WTC11 (cell line): ENCODE measurements at regions not wholly inside any gene's neighbourhood (a gene's known extent, or its start where the extent isn't known, plus 50 kb on each side); places are given as distances from the start of the nearest gene placed in this dataset.

ENCODE experiments used
- ATAC-seq: fragments of 200-7000 bp; cut with Tn5 transposase; 2 replicates; pipeline ENCODE4 v1.10.0; 2021; ENCODE audit warnings: mild to moderate bottlenecking, moderate library complexity
- CTCF ChIA-PET: fragments of 300-600 bp; sonication (Branson Sonifier 250); formaldehyde crosslinking; loops from one replicate; lab custom pipeline; 2021; ENCODE audit warnings: antibody characterized with exemption; lab: Charles Lee
- POLR2A ChIA-PET: fragments of 350-600 bp; sonication (Branson Sonifier 250); formaldehyde crosslinking; loops from one replicate; lab custom pipeline; 2021; ENCODE audit warnings: antibody characterized with exemption; lab: Charles Lee
- DNase-seq: peaks from one replicate; pipeline ENCODE4 v3.0.0; 2021; ENCODE audit warnings: low spot score
- H3K27ac Mint-ChIP-seq: 2 replicates; pipeline ENCODE4 v1.8.0; 2021; ENCODE audit warnings: mixed read lengths
- H3K27me3 Mint-ChIP-seq: 2 replicates; pipeline ENCODE4 v1.8.0; 2021; ENCODE audit warnings: low read depth, mild to moderate bottlenecking, moderate library complexity, mixed read lengths
- H3K36me3 Mint-ChIP-seq: 2 replicates; pipeline ENCODE4 v1.8.0; 2021; ENCODE audit warnings: mixed read lengths
- H3K4me1 Mint-ChIP-seq: 2 replicates; pipeline ENCODE4 v1.8.0; 2022; ENCODE audit warnings: mixed read lengths
- H3K4me3 Mint-ChIP-seq: 2 replicates; pipeline ENCODE4 v1.8.0; 2021; ENCODE audit warnings: mild to moderate bottlenecking, moderate library complexity, mixed read lengths
- H3K9me3 Mint-ChIP-seq: 2 replicates; pipeline ENCODE4 v1.8.0; 2021; ENCODE audit warnings: mixed read lengths
- GABPB1 ChIP-seq: sonication (generic); formaldehyde crosslinking; IDR thresholded peaks from 2 replicates; pipeline ENCODE4 v1.8.1; 2023; ENCODE audit warnings: mild to moderate bottlenecking, missing genetic modification reagents
- GTF2I ChIP-seq: fragments of 250-450 bp; sonication (Bioruptor Pico); conservative IDR thresholded peaks from 2 replicates; pipeline ENCODE4 v1.4.0; 2021; ENCODE audit warnings: mild to moderate bottlenecking
- JUN ChIP-seq: sonication (generic); formaldehyde crosslinking; IDR thresholded peaks from 2 replicates; pipeline ENCODE4 v1.8.0; 2023; ENCODE audit warnings: mild to moderate bottlenecking, missing genetic modification reagents
- NFATC4 ChIP-seq: fragments of 250-450 bp; sonication (Bioruptor Pico); IDR thresholded peaks from 2 replicates; pipeline ENCODE4 v1.9.0; 2021; ENCODE audit warnings: mild to moderate bottlenecking
- NFE2L1 ChIP-seq: sonication (generic); formaldehyde crosslinking; IDR thresholded peaks from 2 replicates; pipeline ENCODE4 v1.8.1; 2023; ENCODE audit warnings: missing genetic modification reagents
- OVOL2 ChIP-seq: fragments of 250-450 bp; sonication (Bioruptor Pico); IDR thresholded peaks from 2 replicates; pipeline ENCODE4 v1.9.0; 2021; ENCODE audit warnings: mild to moderate bottlenecking, borderline replicate concordance
- RELA ChIP-seq: sonication (generic); formaldehyde crosslinking; IDR thresholded peaks from 2 replicates; pipeline ENCODE4 v1.8.1; 2022; ENCODE audit warnings: missing genetic modification reagents, mild to moderate bottlenecking, borderline replicate concordance
- TEAD1 ChIP-seq: sonication (generic); formaldehyde crosslinking; IDR thresholded peaks from 2 replicates; pipeline ENCODE4 v1.8.0; 2022; ENCODE audit warnings: mild to moderate bottlenecking, missing genetic modification reagents
- ZNF121 ChIP-seq: sonication (generic); formaldehyde crosslinking; IDR thresholded peaks from 2 replicates; pipeline ENCODE4 v1.8.0; 2023; ENCODE audit warnings: missing genetic modification reagents
- ZNF671 ChIP-seq: fragments of 250-450 bp; sonication (Bioruptor Pico); IDR thresholded peaks from 2 replicates; pipeline ENCODE4 v1.8.0; 2021; ENCODE audit warnings: mild to moderate bottlenecking
- TF ChIP-seq, protein P1 (sequence below): fragments of 250-450 bp; sonication (Bioruptor Pico); IDR thresholded peaks from 2 replicates; pipeline ENCODE4 v1.9.0; 2021; ENCODE audit warnings: mild to moderate bottlenecking, borderline replicate concordance
- TF ChIP-seq, protein P2 (sequence below): sonication (generic); formaldehyde crosslinking; IDR thresholded peaks from 2 replicates; pipeline ENCODE4 v1.8.1; 2023; ENCODE audit warnings: mild to moderate bottlenecking, missing genetic modification reagents
- TF ChIP-seq, protein P3 (sequence below): sonication (generic); formaldehyde crosslinking; conservative IDR thresholded peaks from 2 replicates; pipeline ENCODE4 v1.8.1; 2022; ENCODE audit warnings: mild to moderate bottlenecking, missing genetic modification reagents
- TF ChIP-seq, protein P4 (sequence below): sonication (generic); formaldehyde crosslinking; IDR thresholded peaks from 2 replicates; pipeline ENCODE4 v1.8.0; 2023; ENCODE audit warnings: missing genetic modification reagents
- TF ChIP-seq, protein P5 (sequence below): sonication (generic); formaldehyde crosslinking; IDR thresholded peaks from 2 replicates; pipeline ENCODE4 v1.8.1; 2023; ENCODE audit warnings: mild to moderate bottlenecking, missing genetic modification reagents

DNA sequence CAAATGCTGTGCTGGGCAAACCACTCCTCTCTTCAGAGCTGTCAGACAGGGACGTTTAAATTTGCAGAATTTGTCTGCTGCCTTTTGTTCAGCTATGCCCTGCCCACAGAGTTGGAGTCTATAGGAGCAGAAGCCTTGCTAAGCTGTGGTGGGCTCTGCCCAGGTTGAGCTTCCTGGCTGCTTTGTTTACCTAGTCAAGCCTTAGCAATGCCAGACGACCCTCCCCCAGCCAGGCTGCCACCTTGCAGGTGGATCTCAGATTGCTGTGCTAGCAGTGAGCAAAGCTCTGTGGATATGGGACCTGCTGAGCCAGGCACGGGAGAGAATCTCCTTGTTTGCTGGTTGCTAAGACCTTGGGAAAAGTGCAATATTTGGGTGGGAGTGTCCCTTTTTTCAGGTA, 314.9 kb downstream of the NNT start (continued):
- TF ChIP-seq, protein P1, sequence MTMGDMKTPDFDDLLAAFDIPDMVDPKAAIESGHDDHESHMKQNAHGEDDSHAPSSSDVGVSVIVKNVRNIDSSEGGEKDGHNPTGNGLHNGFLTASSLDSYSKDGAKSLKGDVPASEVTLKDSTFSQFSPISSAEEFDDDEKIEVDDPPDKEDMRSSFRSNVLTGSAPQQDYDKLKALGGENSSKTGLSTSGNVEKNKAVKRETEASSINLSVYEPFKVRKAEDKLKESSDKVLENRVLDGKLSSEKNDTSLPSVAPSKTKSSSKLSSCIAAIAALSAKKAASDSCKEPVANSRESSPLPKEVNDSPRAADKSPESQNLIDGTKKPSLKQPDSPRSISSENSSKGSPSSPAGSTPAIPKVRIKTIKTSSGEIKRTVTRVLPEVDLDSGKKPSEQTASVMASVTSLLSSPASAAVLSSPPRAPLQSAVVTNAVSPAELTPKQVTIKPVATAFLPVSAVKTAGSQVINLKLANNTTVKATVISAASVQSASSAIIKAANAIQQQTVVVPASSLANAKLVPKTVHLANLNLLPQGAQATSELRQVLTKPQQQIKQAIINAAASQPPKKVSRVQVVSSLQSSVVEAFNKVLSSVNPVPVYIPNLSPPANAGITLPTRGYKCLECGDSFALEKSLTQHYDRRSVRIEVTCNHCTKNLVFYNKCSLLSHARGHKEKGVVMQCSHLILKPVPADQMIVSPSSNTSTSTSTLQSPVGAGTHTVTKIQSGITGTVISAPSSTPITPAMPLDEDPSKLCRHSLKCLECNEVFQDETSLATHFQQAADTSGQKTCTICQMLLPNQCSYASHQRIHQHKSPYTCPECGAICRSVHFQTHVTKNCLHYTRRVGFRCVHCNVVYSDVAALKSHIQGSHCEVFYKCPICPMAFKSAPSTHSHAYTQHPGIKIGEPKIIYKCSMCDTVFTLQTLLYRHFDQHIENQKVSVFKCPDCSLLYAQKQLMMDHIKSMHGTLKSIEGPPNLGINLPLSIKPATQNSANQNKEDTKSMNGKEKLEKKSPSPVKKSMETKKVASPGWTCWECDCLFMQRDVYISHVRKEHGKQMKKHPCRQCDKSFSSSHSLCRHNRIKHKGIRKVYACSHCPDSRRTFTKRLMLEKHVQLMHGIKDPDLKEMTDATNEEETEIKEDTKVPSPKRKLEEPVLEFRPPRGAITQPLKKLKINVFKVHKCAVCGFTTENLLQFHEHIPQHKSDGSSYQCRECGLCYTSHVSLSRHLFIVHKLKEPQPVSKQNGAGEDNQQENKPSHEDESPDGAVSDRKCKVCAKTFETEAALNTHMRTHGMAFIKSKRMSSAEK (CRISPR knock-in tag) = no peak
- TF ChIP-seq GTF2I (CRISPR knock-in tag) (no peak), JUN (no peak), NFE2L1 (CRISPR knock-in tag) (no peak)
- TF ChIP-seq, protein P2, sequence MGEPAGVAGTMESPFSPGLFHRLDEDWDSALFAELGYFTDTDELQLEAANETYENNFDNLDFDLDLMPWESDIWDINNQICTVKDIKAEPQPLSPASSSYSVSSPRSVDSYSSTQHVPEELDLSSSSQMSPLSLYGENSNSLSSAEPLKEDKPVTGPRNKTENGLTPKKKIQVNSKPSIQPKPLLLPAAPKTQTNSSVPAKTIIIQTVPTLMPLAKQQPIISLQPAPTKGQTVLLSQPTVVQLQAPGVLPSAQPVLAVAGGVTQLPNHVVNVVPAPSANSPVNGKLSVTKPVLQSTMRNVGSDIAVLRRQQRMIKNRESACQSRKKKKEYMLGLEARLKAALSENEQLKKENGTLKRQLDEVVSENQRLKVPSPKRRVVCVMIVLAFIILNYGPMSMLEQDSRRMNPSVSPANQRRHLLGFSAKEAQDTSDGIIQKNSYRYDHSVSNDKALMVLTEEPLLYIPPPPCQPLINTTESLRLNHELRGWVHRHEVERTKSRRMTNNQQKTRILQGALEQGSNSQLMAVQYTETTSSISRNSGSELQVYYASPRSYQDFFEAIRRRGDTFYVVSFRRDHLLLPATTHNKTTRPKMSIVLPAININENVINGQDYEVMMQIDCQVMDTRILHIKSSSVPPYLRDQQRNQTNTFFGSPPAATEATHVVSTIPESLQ (CRISPR knock-in tag) = no peak

DNA sequence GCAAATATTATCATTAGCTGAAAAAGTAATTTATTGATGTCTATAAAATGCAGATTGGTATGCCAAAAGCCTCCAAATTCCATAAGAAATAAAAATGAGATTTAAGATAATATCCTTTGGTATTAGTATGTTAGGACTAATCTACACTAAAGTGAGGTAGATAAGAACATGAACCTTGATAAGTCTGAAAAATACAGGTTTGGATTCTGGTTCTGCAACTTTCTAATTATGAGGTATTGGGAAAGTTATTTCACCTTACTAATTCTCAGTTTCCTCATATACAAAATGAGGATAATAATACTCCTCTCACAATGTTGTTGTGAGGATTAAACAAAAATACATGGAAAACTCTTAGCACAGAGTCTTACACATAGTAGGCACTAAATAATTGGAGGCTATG, 300.1 kb downstream of the NNT start:
- TF ChIP-seq ZNF121 (CRISPR knock-in tag) (no peak), GABPB1 (no peak), JUN (no peak), ZNF671 (CRISPR knock-in tag) (no peak)
- TF ChIP-seq, protein P3, sequence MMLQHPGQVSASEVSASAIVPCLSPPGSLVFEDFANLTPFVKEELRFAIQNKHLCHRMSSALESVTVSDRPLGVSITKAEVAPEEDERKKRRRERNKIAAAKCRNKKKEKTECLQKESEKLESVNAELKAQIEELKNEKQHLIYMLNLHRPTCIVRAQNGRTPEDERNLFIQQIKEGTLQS (CRISPR knock-in tag) = no peak
- TF ChIP-seq, protein P4, sequence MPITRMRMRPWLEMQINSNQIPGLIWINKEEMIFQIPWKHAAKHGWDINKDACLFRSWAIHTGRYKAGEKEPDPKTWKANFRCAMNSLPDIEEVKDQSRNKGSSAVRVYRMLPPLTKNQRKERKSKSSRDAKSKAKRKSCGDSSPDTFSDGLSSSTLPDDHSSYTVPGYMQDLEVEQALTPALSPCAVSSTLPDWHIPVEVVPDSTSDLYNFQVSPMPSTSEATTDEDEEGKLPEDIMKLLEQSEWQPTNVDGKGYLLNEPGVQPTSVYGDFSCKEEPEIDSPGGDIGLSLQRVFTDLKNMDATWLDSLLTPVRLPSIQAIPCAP (CRISPR knock-in tag) = no peak
- H3K9me3 Mint-ChIP-seq = peaks cover 22% of the 10 kb centered on the region
- peaks cover 3% of the 10 kb centered on the region; the same call in 1 of the 2 replicates for H3K36me3 Mint-ChIP-seq
- DNase-seq = no peak
- H3K27me3 Mint-ChIP-seq = no peaks in the 10 kb centered on the region
- ChIA-PET POLR2A (no interaction called here), CTCF (no interaction called here)
- H3K27ac Mint-ChIP-seq = no peak overlapping the region
- peaks cover 11% of the 10 kb centered on the region for H3K4me1 Mint-ChIP-seq
- no peak overlapping the region for H3K4me3 Mint-ChIP-seq
- no peak for ATAC-seq

DNA sequence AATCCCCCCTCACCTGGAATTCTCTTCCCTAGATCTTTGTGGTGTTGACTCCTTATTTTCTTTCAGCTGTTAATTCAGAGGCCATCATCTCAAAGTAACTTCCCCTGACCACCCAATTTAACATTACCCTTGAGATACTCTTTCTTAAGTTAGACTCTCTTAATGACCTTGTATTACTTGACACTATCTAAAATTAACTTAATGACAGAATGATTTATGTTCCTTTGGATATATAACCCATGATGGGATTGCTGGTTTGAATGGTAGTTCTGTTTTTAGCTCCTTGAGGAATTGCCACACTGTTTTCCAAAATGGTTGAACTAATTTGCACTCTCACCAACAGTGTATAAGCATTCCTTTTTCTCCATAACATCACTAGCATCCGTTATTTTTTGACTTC, 298.0 kb downstream of the NNT start:
- Mint-ChIP-seq H3K36me3 (no peaks in the 10 kb centered on the region), H3K27ac (no peak overlapping the region), H3K9me3 (peaks cover 4% of the 10 kb centered on the region), H3K27me3 (no peaks in the 10 kb centered on the region), H3K4me1 (peaks cover 2% of the 10 kb centered on the region; the same call in 1 of the 2 replicates), H3K4me3 (no peak overlapping the region)
- ChIA-PET CTCF (no interaction called here), POLR2A (no interaction called here)
- ATAC-seq = no peak
- TF ChIP-seq NFATC4 (no peak), TEAD1 (CRISPR knock-in tag) (no peak), RELA (CRISPR knock-in tag) (no peak), OVOL2 (CRISPR knock-in tag) (no peak)
- TF ChIP-seq, protein P5, sequence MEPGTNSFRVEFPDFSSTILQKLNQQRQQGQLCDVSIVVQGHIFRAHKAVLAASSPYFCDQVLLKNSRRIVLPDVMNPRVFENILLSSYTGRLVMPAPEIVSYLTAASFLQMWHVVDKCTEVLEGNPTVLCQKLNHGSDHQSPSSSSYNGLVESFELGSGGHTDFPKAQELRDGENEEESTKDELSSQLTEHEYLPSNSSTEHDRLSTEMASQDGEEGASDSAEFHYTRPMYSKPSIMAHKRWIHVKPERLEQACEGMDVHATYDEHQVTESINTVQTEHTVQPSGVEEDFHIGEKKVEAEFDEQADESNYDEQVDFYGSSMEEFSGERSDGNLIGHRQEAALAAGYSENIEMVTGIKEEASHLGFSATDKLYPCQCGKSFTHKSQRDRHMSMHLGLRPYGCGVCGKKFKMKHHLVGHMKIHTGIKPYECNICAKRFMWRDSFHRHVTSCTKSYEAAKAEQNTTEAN (CRISPR knock-in tag) = no peak
- no peak for DNase-seq
